ENCODE measurements at regions not wholly inside any gene's neighbourhood (a gene's known extent, or its start where the extent isn't known, plus 50 kb on each side); places are given as distances from the start of the nearest gene placed in this dataset.

DNA sequence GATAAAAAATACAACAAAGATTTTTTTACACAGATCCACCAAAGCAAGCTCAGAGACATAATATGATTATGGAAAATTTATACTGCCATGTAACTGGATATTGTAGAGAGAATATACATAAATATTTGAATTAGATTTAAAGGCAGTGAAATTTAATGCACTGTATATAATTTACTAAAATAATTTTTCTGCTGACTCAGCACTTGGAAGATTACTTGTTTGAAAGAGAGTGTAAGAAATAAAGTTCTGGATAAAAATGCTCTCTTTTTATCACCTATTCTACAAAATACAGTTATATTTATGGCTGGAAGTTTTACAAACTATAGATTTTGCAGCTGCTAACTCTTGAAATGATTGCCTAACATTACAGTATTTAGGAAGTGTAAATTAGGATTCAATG is 628.3 kb upstream of the CHORDC1 start:
- H3K4me1 Mint-ChIP-seq (ENCODE audit: unreplicated experiment), result no peaks in the 10 kb centered on the region
- no peak for DNase-seq (ENCODE audit: extremely low spot score, unreplicated experiment)
- no peaks in the 10 kb centered on the region for H3K9me3 Mint-ChIP-seq
- H3K36me3 Mint-ChIP-seq, result no peaks in the 10 kb centered on the region
- H3K4me3 Mint-ChIP-seq, result no peak overlapping the region
- no peak overlapping the region for H3K27ac Mint-ChIP-seq
- no peaks in the 10 kb centered on the region for H3K27me3 Mint-ChIP-seq
- TF ChIP-seq CTCF (conservative IDR thresholded peaks at IDR 0.05), result no peak

GRCh38 chr11:90849312-90849711 is 626.5 kb upstream of the CHORDC1 start:
- Mint-ChIP-seq H3K9me3 (no peaks in the 10 kb centered on the region), H3K4me1 (ENCODE audit: unreplicated experiment) (no peaks in the 10 kb centered on the region), H3K27me3 (no peaks in the 10 kb centered on the region), H3K27ac (no peak overlapping the region), H3K36me3 (no peaks in the 10 kb centered on the region), H3K4me3 (no peak overlapping the region)
- TF ChIP-seq CTCF (conservative IDR thresholded peaks at IDR 0.05), result no peak
- no peak for DNase-seq (ENCODE audit: extremely low spot score, unreplicated experiment)

DNA sequence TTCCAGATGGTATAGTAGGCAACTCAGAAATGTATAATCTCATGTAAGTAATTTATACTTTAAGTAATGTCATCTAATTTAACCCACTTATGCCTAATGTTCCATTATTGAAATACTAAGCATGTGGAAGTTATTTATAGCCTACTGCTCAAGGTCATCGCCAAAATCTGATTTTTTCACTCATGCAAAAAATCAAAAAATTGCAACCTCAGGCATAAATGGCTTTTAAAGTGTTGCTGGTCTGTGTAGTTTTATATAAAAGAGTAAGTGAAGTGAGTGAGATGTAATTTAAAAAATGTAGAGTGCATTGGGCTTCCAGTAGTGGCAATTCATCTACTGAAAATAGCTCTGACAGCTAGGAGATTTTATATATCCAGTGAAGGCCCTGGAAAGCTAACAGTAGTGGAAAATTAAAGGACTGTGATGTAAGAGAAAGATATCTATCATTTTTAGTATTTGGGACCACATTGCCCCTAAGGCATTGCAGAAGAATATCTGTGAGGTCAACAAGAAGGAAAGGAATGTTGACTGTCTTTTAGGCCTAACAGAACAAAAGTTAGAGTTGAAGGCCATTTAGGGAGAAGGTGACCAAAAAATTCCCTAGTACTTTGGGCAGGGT is 624.5 kb upstream of the CHORDC1 start:
- Mint-ChIP-seq H3K4me1 (ENCODE audit: unreplicated experiment) (no peaks in the 10 kb centered on the region), H3K4me3 (no peak overlapping the region), H3K36me3 (no peaks in the 10 kb centered on the region), H3K27me3 (no peaks in the 10 kb centered on the region), H3K27ac (no peak overlapping the region), H3K9me3 (no peaks in the 10 kb centered on the region)
- no peak for DNase-seq (ENCODE audit: extremely low spot score, unreplicated experiment)
- no peak for TF ChIP-seq CTCF (conservative IDR thresholded peaks at IDR 0.05)

DNA sequence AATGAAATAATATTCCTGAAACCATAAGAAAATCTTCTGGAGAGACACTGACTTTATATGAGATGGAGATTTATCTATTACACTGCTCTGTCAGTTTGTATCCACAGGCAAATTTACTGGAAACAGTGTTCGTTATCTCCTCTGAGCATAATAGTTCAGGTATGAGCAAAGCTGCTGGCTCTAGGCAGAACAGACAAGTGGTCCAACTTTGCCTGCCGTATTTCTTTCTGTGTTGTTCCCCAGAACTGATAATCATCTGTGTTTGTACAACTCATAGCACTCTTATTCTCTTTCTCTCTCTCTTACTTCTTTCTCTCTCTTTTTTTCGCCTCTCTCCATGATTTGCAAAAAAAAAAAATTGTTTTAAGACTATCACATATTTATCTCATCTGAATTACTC is 623.8 kb upstream of the CHORDC1 start:
- no peak overlapping the region for H3K27ac Mint-ChIP-seq
- no peaks in the 10 kb centered on the region for H3K36me3 Mint-ChIP-seq
- H3K4me3 Mint-ChIP-seq, result no peak overlapping the region
- no peaks in the 10 kb centered on the region for H3K9me3 Mint-ChIP-seq
- DNase-seq (ENCODE audit: extremely low spot score, unreplicated experiment), result no peak
- no peaks in the 10 kb centered on the region for H3K4me1 Mint-ChIP-seq (ENCODE audit: unreplicated experiment)
- no peaks in the 10 kb centered on the region for H3K27me3 Mint-ChIP-seq
- no peak for TF ChIP-seq CTCF (conservative IDR thresholded peaks at IDR 0.05)

- Mint-ChIP-seq H3K27ac (no peak overlapping the region), H3K9me3 (no peaks in the 10 kb centered on the region), H3K27me3 (no peaks in the 10 kb centered on the region), H3K4me3 (no peak overlapping the region), H3K4me1 (ENCODE audit: unreplicated experiment) (no peaks in the 10 kb centered on the region), H3K36me3 (no peaks in the 10 kb centered on the region)
- no peak for DNase-seq (ENCODE audit: extremely low spot score, unreplicated experiment)
- no peak for TF ChIP-seq CTCF (conservative IDR thresholded peaks at IDR 0.05)
Observed at GRCh38 chr11:90845799-90846198, 623.0 kb upstream of the CHORDC1 start.

- TF ChIP-seq CTCF (conservative IDR thresholded peaks at IDR 0.05), result no peak
- no peaks in the 10 kb centered on the region for H3K27me3 Mint-ChIP-seq
- no peaks in the 10 kb centered on the region for H3K4me1 Mint-ChIP-seq (ENCODE audit: unreplicated experiment)
- no peaks in the 10 kb centered on the region for H3K9me3 Mint-ChIP-seq
- no peak overlapping the region for H3K4me3 Mint-ChIP-seq
- no peak for DNase-seq (ENCODE audit: extremely low spot score, unreplicated experiment)
- no peak overlapping the region for H3K27ac Mint-ChIP-seq
- H3K36me3 Mint-ChIP-seq, result no peaks in the 10 kb centered on the region
Observed at GRCh38 chr11:90845126-90845525, 622.3 kb upstream of the CHORDC1 start.

All from type B pancreatic cell (in vitro differentiated cells).